IPS-NIHi7 (cell line): ENCODE measurements at regions not wholly inside any gene's neighbourhood (a gene's known extent, or its start where the extent isn't known, plus 50 kb on each side); places are given as distances from the start of the nearest gene placed in this dataset.

ENCODE experiments used
- DNase-seq: peaks from one replicate; pipeline ENCODE4 v3.0.0; 2012; ENCODE audit warnings: mixed read lengths; ENCODE audit errors: extremely low spot score

DNA sequence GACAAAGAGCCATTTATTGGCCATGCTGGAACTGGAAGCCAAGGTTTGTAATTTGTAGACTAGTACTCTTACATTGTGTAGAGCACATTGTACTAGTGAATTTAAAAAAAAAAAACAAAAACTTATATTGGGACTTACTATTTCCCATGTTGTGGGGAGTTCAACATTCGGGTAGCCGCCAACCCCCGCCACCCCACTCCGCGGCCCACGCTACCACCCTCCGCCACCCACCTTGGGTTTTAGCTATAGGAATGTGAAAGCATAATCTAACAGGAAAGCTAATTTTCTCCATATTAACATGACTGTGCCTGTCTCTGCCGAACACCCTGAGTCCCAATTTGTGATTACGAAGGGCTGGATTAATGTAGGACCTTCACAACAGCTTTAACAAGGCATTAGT lies 275.8 kb downstream of the FIGN start:
- DNase-seq = no peak

DNA sequence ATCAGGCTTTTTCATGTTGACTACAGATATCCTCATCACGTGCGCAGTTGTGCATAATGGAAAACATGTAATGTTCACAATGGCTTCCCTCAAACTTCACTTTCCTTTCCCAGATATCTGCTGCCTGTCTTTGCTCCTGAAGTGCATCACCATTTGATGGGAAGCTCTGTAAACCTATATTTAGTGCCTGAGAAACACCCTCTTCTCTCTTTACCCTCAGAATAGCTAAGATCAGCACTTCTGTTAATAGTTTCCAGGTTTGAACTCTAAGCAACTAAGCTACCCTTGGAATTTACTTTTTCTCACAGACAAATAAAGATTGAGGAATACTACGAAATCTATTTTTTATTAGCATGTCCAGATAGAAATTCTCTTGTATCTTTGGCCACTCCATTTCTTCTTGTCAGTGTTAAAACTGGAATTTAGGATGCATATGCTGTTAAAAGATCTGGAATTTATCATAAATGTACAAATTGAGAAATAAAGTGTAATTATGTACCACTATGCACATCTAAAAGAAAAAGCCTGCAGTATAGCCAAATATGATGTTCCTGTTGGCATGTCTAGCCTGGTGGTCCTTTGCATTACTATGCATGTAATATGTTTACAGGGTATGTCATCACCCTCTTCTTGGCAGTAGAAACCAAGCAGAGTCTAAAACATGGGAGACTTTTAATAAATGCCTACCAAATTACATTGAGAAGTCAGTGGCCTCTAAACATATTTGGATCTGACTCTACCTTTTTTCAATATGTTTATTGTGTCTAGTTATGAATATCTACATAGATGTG lies 278.7 kb downstream of the FIGN start:
- DNase-seq = no peak

DNA sequence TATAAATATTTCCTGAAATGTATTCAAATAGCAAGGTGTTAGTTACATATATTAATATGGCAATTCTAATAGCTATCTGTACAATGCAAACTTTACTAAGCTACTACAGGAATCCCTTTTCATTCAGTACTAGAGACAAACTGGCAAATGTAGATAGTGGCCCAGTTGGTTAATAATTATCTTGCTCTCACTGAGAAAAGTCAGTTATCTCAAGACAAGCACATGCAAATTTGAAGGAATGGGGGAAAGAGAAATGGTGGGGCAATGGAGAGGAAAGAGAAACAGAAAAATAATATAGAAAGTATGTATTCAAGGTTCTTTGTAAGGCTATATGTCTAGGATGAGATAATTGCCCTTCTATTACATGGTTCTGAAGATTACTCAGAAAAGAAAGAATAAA lies 280.0 kb downstream of the FIGN start:
- no peak for DNase-seq

DNA sequence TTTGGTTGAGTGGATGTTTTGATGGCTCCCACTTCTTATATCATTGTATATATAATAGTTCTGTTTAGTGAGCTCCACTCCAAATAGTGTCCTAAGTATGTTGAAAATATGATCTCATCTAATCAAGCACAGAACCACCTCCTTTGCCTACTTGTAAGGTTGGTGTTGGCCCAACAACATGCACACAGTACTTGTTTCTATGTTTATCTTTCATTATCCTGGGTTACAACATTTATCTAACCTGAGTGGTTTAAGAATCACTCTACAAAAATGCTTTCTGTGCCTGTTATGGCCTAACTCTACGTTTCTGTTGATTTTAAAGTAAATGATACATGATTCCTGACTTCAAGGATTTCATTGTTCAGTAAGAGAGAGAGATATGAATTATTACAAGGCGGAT lies 281.9 kb downstream of the FIGN start:
- no peak for DNase-seq

DNA sequence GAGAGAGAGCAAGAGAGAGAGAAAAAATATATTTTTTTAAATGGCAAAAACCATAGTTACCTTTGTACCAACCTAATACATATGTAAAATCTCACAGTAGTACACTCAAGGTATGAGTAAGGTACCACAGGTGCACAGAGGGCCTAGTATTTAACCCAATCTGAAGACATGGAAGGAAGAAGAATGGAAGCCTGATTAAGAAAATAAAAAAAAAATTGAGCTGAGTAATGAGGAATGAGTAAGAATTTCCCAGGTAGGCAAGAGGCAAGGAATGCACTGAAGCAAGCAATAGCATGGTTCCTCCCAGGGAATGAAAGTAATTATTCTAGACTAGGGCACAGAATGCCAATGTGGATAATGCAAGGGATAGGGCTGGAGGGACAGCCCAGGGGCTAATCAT lies 294.2 kb downstream of the FIGN start:
- no peak for DNase-seq

DNA sequence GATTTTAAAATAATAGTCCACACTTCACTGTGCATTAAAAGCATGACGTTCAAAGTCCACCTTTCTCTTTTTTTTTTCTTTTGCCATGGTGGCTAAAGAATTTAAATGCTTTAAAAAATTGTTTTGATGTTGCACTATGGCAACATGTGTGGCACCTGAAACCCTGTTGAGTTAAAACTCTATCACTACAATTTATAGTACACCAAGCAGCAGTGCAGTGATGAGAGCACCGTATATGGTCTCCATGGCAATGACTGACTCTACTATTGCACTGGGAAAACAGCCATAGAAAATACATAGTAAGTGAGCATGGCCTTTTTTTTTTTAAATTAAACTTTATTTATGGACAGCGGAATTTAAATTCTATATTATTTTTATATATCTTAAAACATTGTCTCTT lies 298.8 kb downstream of the FIGN start:
- DNase-seq = no peak

DNA sequence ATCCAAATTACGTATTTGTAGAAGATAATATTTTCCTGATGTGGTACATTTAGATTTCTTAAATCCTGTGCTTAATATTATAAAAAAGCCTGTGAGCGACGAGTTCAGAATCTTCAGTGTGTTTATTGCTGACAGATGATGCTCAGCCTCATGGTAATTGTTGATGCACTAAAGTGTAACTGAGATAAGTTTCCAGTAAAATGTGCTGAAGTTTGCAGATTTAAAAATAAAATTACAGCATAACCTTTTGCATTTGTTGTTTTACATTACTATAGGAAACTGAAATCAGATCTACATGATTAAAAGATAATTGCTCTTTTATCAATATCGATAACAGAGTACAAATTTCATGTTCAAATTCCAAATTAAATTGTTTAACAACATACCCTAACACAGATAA lies 307.6 kb downstream of the FIGN start:
- DNase-seq = no peak

DNA sequence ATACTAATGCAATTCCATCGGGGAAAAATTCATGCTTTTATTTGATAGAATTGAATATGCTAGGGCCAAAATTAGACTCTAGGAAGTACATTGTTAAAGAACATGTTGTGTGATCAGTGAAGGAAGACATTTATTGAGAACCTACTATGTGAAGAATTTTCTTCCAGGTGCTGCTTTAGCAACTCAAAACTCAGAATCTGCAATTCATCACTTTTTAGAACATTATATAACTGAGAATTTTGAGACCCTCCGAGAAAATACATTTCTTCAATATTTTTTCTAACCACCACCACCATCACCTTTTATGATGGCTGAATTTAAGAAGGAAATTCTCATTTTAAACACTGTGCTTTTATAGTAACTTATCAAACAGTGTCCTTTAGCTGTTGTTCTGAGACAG lies 315.2 kb downstream of the FIGN start:
- no peak for DNase-seq

DNA sequence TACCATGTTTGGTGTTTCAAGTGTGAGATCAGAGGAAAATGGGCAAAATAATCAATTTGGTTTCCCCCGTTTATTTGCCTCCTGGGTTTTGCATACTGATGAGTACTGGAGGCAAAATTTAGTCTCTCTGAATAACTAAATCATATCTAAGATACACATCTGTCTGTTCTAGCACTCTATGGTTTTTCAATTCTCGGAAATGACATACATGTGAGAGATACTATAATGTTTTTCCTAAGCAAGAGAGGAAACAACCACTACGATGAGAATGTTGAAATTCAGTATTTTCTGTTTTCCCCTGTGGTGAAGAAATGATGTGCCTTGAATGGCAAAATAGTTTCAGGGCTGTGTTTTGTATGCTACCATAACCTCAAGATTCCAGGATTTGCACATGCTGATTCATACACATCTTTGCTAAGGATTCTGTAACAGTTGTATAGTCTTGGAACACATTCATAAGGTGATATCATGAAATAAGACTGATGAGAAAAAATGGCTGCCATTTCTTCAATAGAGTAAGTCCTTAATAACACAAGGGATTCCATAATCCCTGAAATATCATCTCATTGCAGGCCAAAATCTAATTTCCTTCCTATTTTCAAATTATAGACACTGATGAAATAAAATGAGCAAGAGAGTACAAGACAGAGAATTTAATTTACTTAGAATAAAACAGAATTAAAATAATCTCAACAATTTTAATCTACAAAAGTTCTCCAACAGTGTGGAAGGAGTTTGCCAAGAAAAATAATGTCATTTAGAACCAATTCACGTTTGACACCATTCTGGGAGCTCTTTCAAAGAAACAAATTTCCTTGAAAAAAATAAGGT lies 316.6 kb downstream of the FIGN start:
- DNase-seq = no peak

DNA sequence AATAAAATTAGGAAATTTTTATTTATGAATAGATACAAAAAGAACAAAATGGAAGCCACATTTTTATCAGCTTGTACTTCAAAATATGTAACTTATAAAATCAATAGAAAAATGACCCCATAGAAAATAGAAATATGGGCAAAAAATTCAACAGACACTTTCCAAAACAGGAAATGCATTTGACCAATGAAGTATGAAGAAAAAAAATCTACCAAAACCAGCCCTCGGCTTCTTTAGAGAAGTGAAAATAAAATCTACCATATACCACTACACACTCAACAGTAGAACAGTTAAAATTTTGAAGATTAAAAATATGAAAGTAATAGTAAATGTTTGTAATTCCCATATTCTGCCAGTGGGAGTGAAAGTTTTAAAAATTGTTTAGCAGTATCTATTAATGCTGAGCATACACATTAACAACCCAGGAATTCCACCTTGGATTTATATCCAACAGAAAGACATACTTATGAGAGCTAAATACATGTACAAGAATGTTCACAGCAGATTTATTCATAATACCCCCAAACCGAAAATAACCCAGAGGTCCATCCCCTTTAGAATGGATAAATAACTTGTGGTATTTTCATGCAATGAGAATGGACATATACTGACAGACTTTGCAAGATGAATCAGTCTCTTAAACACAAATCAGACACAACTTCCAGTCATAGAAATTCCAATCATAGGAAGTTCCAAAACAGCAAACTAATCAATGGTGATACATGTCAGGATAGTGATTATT lies 318.0 kb downstream of the FIGN start:
- no peak for DNase-seq

DNA sequence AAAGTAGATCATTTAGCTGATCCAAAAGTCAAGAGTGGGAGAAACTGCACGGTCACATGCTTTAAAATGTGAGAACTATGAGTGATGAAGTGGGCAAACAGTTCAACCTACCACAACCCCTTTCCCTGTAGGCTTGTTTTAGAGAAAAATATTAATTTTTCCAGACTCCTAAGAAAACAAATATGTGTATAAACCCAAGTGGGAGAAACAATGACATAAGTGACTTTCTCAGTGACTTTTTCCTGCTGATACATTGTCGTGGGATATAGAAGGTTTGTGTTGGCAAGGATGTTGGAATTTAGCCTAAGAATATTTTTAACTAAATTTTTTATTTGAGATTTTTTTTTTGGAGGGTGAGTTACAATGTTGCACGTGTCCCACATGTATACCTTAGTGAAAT lies 321.7 kb downstream of the FIGN start:
- DNase-seq = no peak

DNA sequence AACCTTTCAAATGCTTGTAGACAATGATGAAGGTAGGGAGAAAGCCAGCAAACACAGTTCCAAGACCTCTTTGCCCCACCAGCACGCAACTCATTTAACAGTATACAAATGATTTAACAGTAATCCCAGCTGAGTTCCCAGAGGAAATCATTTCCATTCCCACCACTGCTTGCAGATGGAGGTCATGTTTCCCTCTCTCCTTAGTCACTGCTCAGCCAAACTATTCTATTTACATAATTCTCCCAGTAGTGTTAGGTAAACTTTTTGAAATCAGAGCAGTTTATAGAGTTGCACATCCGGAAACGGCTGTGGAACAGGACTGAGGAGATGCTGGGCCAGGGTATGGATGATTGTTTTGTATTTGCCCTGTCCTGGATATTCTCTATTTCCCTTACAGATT lies 328.5 kb downstream of the FIGN start:
- no peak for DNase-seq

DNA sequence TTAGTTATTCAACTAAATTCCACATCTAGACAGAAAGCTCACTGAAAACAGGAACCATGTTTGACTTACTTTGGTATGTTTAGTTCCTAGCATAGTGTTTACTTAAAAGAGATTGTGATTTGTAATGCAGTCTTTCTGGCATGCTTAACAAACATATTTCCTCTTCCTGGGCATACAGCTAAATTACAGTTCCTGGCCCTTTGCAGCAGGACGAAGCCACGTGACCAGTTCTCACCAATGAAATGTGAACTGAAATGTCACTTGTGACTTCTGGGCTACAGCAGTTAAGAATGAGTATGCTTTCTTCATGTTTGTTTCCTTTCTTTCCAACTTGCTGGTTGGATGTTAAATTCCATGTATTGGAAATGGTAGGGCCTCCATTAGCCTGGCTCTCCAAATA lies 330.5 kb downstream of the FIGN start:
- no peak for DNase-seq

DNA sequence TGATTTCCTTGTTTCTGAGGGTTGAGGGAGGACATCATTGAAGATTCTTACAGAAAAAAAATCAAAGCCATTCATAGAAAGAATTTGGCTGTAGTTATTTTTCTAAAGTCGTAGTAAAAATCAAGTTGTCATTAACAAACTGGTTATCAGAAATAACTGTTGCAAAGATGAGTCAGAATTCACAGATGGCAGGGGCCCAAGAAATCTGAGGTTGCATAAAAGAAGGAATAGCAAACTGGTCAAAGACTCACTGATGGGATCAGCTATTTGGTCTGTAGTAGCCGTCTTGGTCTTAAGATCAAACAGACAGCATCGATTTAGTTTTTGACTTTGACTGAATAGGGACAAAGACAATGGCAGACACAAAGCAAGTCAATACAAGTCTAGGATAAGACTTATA lies 334.3 kb downstream of the FIGN start:
- no peak for DNase-seq

DNA sequence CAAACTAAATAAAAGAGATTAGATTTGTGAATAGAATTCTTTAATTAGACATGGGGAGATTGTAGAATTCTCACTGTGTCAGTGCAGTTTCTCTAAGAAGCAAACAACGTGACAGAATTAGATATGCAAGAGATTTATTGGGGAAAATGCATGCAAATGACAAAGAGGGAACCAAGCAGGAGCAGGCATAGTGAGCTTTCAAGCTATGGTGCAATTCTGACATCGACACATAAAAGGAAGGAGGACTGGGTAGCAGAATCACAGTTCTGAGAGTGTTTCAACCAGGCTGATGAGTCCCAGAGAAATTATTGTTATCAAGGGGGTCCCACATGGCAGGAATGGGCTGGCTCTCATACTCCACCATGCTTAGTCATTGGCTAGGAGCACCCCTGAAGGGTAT lies 338.4 kb downstream of the FIGN start:
- no peak for DNase-seq

DNA sequence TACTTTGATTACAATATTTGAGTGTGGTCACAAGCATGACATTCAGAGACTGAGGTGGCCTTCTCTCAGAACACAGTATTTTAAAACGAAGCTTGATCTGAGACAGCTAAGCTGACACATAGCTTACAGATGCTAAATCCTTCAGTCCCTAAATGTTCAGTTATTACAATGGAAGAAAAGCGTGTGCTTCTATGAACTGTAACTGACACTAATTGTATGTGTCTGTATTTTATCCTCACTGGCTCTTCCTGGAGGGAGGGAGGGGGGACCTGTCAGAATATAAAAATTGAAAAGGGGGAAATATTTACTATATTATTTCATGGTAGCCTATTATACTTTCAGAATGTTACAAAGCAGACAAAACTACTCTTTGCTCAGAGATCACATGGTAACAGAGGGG lies 340.2 kb downstream of the FIGN start:
- DNase-seq = no peak

DNA sequence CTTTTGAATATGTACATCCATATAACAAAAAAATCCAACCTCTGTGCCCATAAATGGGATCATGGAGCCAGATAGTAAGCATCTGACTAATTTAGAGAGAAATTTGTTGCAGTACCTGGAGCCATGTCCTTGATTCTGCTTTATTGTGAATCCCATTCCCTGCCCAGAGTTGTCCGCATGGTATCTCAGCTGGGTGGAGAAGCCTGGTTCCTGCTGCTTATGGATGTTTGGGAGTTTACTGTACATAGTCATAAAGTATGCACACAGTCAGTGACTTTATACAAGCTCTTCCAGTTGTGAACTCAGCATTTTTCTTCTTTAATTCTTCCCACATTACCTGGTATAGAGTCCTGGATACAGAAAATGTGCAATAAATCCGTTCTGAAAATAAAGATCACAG lies 346.0 kb downstream of the FIGN start:
- DNase-seq = no peak

DNA sequence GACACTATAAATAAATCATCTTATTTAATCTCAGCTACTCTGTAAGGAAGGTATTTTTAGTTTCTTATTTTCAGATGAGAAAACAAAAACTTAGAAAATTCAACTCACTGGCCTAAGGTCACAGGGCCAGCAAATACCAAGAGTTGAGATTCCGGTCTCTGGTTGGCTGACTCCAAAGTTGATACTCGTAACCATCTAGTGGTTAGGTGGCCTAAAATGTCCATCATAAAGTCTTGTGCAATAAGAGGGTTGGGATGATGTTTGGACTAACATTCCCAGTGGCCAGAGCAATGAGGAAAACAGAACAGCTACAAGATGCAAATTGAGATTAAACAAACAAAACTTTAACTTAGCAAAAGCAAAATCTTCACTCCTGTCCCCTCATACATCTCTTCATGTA lies 360.3 kb downstream of the FIGN start:
- no peak for DNase-seq

DNA sequence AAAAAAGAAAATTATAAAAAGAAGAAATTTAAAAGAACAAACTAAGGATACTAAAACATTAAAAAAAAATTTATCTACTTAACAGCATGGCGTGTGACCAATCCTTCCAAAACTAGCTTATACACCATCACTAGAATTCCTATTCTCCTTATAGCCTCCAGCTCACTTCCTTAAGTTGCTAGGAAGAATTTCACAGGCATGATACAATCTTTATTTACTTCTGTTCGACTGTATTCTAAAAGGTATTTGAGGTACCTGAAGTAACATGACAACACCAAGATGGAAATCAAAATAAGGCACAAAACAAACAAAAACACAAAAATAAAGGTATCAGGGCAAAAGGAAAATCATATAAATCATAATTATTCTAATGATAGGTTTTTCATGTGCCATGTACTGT lies 360.7 kb downstream of the FIGN start:
- no peak for DNase-seq

DNA sequence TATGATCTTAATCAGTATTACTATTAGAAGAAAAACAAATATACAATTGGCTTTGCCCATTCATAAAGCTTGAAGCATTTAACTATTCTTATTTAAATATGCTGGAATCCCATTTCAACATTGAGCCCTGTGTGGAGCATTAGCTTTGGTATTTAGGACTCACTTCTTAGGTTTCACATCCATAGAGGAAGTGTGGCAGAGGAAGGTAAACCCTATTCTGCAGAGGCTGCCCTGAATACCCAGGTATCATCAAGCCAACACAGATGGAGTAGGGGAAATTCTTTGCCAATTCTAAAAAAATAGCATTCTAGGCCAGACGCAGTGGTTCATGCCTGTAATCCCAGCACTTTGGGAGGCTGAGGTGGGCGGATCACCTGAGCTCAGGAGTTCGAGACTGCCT lies 361.5 kb downstream of the FIGN start:
- DNase-seq = no peak

DNA sequence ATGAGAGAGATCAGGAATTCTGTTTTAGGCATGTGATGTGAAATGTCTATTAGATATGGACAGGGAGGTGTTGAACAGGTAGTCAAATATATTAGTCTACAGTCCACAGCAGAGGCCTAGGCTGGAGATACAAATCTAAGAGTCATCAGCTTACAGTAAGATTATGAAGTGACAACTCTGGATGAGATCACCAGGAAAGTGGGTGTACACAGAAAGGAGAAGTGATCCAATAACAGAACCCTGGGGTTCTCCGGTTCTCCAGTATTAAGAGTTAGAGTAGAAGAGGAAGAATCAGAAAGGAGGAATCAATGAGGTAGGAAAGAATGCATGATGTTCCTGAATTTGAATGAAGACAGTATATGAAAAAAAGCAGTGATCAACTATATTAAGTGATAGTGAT lies 362.3 kb downstream of the FIGN start:
- no peak for DNase-seq

DNA sequence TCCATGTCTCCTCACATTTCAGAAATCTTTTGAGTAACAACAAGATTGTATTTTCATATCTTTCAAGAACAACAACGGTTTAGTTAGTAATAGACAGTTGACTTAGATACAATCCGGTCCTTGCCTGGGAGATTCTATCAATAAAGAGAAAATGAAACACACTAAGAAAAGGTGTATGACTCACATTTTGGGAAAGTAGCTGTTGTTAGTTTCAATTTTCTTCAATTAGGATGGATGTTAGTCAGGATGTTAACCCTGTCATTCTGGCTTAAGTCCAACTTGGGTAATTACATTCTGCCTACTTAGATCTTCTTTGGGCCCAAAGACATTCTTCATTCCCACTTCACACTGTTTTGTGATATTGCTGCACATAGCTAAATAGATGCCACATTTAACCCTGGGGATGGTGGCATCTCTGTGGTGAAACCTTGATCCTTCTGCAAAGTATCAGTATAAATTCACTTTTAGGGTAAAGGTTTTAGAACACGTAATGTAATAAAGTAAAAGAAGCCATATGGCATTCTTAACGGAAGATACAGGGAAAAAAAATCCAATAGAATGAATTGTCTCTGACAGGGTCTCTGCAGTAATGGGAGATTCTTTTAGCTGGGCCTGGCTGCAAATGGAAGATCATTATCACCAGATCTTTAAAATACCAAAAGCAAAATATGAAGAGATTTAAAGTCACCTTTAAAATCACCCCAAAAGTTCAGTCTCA lies 365.5 kb downstream of the FIGN start:
- no peak for DNase-seq
